Neural cell (in vitro differentiated cells): ENCODE measurements at regions not wholly inside any gene's neighbourhood (a gene's known extent, or its start where the extent isn't known, plus 50 kb on each side); places are given as distances from the start of the nearest gene placed in this dataset.
"Not testable (repeated sequence)": the region's sequence is repeated elsewhere in the genome, so short reads cannot be mapped to it uniquely, and the experiment has no call there.

Experiments
- H2AFZ ChIP-seq: fragments of 200-600, 300-800 bp; sonication (generic), shearing (Covaris generic); 2 replicates; pipeline ENCODE4 v1.6.0; 2014; ENCODE audit warnings: low read depth, mild to moderate bottlenecking, antibody characterized with exemption, low read length, moderate library complexity
- H3F3A ChIP-seq: fragments of 200-600 bp; shearing (Covaris generic); 2 replicates; pipeline ENCODE4 v1.6.1; 2016; ENCODE audit warnings: mild to moderate bottlenecking, moderate library complexity, mixed read lengths, antibody characterized with exemption, low read length; ENCODE audit not compliant: insufficient read depth, poor library complexity, severe bottlenecking
- H3K27ac ChIP-seq: fragments of 200-600, 300-800 bp; sonication (generic), shearing (Covaris generic); 2 replicates; pipeline ENCODE4 v1.5.1; 2014; ENCODE audit warnings: mild to moderate bottlenecking, low read length, moderate library complexity
- H3K27me3 ChIP-seq: fragments of 300-800, 200-600 bp; sonication (generic), shearing (Covaris generic); 2 replicates; pipeline ENCODE4 v1.6.0; 2014; ENCODE audit warnings: mild to moderate bottlenecking, low read depth, low read length, moderate library complexity; ENCODE audit not compliant: insufficient read depth
- H3K36me3 ChIP-seq: fragments of 300-800, 200-600 bp; sonication (generic), shearing (Covaris generic); 2 replicates; pipeline ENCODE4 v1.5.1; 2014; ENCODE audit warnings: mild to moderate bottlenecking, antibody characterized with exemption, low read length, moderate library complexity; ENCODE audit not compliant: insufficient read depth
- H3K4me2 ChIP-seq: fragments of 300-800, 200-600 bp; sonication (generic), shearing (Covaris generic); 2 replicates; pipeline ENCODE4 v1.6.0; 2014; ENCODE audit warnings: mild to moderate bottlenecking, low read length
- H3K4me3 ChIP-seq: fragments of 300-800, 200-600 bp; sonication (generic), shearing (Covaris generic); 2 replicates; pipeline ENCODE4 v1.5.1; 2014; ENCODE audit warnings: mild to moderate bottlenecking, low read length, moderate library complexity
- H3K79me2 ChIP-seq: fragments of 200-600 bp; shearing (Covaris generic); replicated peaks from 2 replicates; pipeline ENCODE4 v1.6.0; 2014; ENCODE audit warnings: mild to moderate bottlenecking, low read length, moderate library complexity; ENCODE audit not compliant: insufficient read depth
- H3K9ac ChIP-seq: fragments of 300-800, 200-600 bp; sonication (generic), shearing (Covaris generic); 2 replicates; pipeline ENCODE4 v1.6.1; 2016; ENCODE audit warnings: mild to moderate bottlenecking, low read length, mixed read lengths
- H3K9me2 ChIP-seq: fragments of 200-600 bp; shearing (Covaris generic); 2 replicates; pipeline ENCODE4 v1.6.1; 2016; ENCODE audit warnings: mild to moderate bottlenecking, low read length, mixed read lengths; ENCODE audit not compliant: insufficient read depth
- H3K9me3 ChIP-seq: fragments of 200-600, 300-800 bp; sonication (generic), shearing (Covaris generic); 2 replicates; pipeline ENCODE4 v1.6.1; 2016; ENCODE audit warnings: mild to moderate bottlenecking, mixed run types, low read length, moderate library complexity, mixed read lengths
- H4K20me1 ChIP-seq: fragments of 200-600 bp; shearing (Covaris generic); 2 replicates; pipeline ENCODE4 v1.6.1; 2016; ENCODE audit warnings: mild to moderate bottlenecking, mixed run types; ENCODE audit not compliant: insufficient read depth
- CTCF ChIP-seq: fragments of 450-650 bp; IDR thresholded peaks from 2 replicates; pipeline ENCODE4 v1.5.1; 2014; ENCODE audit warnings: antibody characterized with exemption, mild to moderate bottlenecking, moderate library complexity; ENCODE audit not compliant: poor library complexity, severe bottlenecking
- EP300 ChIP-seq: fragments of 450-650 bp; conservative IDR thresholded peaks from 2 replicates; pipeline ENCODE4 v1.6.1; 2014; ENCODE audit warnings: antibody characterized with exemption, mild to moderate bottlenecking, moderate library complexity; ENCODE audit not compliant: poor library complexity, severe bottlenecking
- EZH2 ChIP-seq: fragments of 200-600, 300-800 bp; shearing (Covaris generic), sonication (generic); IDR thresholded peaks from 2 replicates; pipeline ENCODE4 v1.6.1; 2014; ENCODE audit warnings: antibody characterized with exemption, low read length, borderline replicate concordance, mild to moderate bottlenecking; ENCODE audit not compliant: insufficient read depth, poor library complexity, severe bottlenecking
- MXI1 ChIP-seq: fragments of 450-650 bp; conservative IDR thresholded peaks from 2 replicates; pipeline ENCODE4 v1.6.1; 2014; ENCODE audit warnings: antibody characterized with exemption, mild to moderate bottlenecking; ENCODE audit not compliant: poor library complexity, severe bottlenecking
- POLR2AphosphoS5 ChIP-seq: IDR thresholded peaks from 2 replicates; pipeline ENCODE4 v1.6.1; 2012
- RAD21 ChIP-seq: fragments of 450-650 bp; conservative IDR thresholded peaks from 2 replicates; pipeline ENCODE4 v1.6.1; 2014; ENCODE audit warnings: antibody characterized with exemption, mild to moderate bottlenecking, moderate library complexity
- REST ChIP-seq: IDR thresholded peaks from 2 replicates; pipeline ENCODE4 v1.6.1; 2012; ENCODE audit warnings: borderline replicate concordance
- SMC3 ChIP-seq: fragments of 450-650 bp; conservative IDR thresholded peaks from 2 replicates; pipeline ENCODE4 v1.6.1; 2014; ENCODE audit warnings: antibody characterized with exemption, mild to moderate bottlenecking, moderate library complexity; ENCODE audit not compliant: poor library complexity
- TAF1 ChIP-seq: IDR thresholded peaks from 2 replicates; pipeline ENCODE4 v1.6.1; 2012; ENCODE audit warnings: low read depth

DNA sequence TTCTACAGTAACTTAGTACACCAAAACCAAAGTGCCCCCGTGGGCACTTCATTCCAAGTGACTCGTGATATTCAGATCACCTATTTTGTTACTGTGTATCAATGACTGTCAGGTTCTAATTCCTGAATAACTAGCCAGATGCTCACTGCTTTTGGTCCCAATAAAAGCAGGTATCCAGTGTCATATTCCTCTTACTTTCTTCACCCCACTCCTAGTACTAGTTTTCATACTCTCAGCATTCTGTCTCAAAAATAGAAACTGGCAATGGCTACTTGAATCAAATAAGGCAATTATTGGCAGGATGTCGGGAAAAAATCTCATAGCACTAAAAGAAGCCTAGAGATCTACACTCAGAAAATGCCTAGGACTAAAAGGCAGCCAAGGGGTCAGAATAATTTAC is 84.6 kb downstream of the ZNF467 start:
- no peaks in the 10 kb centered on the region for H3K79me2 ChIP-seq
- TF ChIP-seq REST, result no peak
- TF ChIP-seq EP300, result no peak
- no peak for TF ChIP-seq RAD21
- TF ChIP-seq MXI1, result no peak
- no peak for TF ChIP-seq SMC3
- no peak for TF ChIP-seq TAF1
- TF ChIP-seq POLR2AphosphoS5, result no peak
- TF ChIP-seq EZH2, result no peak
- no peak for TF ChIP-seq CTCF
- H3K4me3 ChIP-seq, result no peak overlapping the region
- no peak overlapping the region for H2AFZ ChIP-seq
- H3K4me2 ChIP-seq, result no peak overlapping the region
- H3K9me2 ChIP-seq, result no peaks in the 10 kb centered on the region
- H3K27me3 ChIP-seq, result peaks cover 10% of the 10 kb centered on the region
- no peak overlapping the region for H3K9ac ChIP-seq
- no peaks in the 10 kb centered on the region for H3F3A ChIP-seq
- H4K20me1 ChIP-seq, result no peaks in the 10 kb centered on the region
- no peak overlapping the region for H3K27ac ChIP-seq
- no peaks in the 10 kb centered on the region for H3K36me3 ChIP-seq
- no peaks in the 10 kb centered on the region for H3K9me3 ChIP-seq

DNA sequence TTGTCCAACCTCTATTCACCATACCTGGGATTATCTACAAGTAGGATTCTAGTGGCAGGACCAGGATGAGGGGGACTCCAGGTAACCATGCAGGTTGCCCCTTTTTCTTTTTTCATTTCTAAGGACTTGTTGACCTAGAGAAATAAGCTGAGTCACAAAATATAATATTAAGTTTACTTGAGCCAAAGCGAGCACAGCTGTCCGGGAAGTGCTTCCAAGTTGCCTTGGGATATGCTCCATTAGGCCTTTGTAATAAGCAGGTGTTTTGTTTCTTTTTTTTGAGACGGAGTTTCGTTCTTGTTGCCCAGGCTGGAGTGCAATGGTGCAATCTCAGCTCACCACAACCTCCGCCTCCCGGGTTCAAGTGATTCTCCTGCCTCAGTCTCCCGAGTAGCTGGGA is 85.6 kb downstream of the ZNF467 start:
- H2AFZ ChIP-seq, H3K27ac ChIP-seq, H3K9ac ChIP-seq, H3K36me3 ChIP-seq, H3K4me2 ChIP-seq, H3K9me2 ChIP-seq, H3K4me3 ChIP-seq, H3K79me2 ChIP-seq, H3K9me3 ChIP-seq, H3F3A ChIP-seq, H4K20me1 ChIP-seq, H3K27me3 ChIP-seq: not testable (repeated sequence)

DNA sequence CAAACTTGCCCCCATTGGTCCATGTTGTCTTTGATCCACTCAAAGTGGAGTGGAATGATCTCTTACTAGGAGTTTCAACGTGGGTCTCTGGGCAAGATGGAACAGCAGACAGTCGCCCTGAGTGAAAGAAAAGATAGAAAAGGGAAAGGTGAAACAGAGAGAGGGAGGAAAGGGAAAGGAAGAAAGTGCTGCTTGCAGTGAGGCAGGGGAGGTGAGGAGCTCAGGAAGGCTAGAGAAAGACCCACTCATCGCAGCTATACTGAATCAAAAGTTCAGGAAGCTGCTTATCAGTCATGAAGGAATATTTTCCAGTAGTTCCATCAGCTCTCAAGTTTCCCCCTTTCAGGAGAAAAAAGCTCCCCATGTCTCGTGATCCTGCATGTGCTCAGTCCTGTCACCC is 86.9 kb downstream of the ZNF467 start:
- H3K27ac ChIP-seq, result no peak overlapping the region
- no peak overlapping the region for H3K4me3 ChIP-seq
- no peak for TF ChIP-seq EZH2
- no peak for TF ChIP-seq SMC3
- no peak for TF ChIP-seq RAD21
- TF ChIP-seq POLR2AphosphoS5, result no peak
- TF ChIP-seq MXI1, result no peak
- no peak for TF ChIP-seq CTCF
- TF ChIP-seq EP300, result no peak
- no peak for TF ChIP-seq REST
- no peak for TF ChIP-seq TAF1
- no peaks in the 10 kb centered on the region for H3K9me2 ChIP-seq
- no peak overlapping the region for H2AFZ ChIP-seq
- no peaks in the 10 kb centered on the region for H3F3A ChIP-seq
- H3K79me2 ChIP-seq, result no peaks in the 10 kb centered on the region
- H3K4me2 ChIP-seq, result no peak overlapping the region
- no peak overlapping the region for H3K9ac ChIP-seq
- no peaks in the 10 kb centered on the region for H4K20me1 ChIP-seq
- no peaks in the 10 kb centered on the region for H3K9me3 ChIP-seq
- no peaks in the 10 kb centered on the region for H3K36me3 ChIP-seq
- no peaks in the 10 kb centered on the region for H3K27me3 ChIP-seq
